Subcutaneous abdominal adipose tissue (tissue), 5 donors: ENCODE measurements at regions not wholly inside any gene's neighbourhood (a gene's known extent, or its start where the extent isn't known, plus 50 kb on each side); places are given as distances from the start of the nearest gene placed in this dataset.
"Not testable (repeated sequence)": the region's sequence is repeated elsewhere in the genome, so short reads cannot be mapped to it uniquely, and the experiment has no call there.

Experiments used
- H3K27ac ChIP-seq: one replicate; pipeline ENCODE4 v1.7.0; 2013; ENCODE audit warnings: low read depth, mild to moderate bottlenecking, inconsistent platforms, low read length, moderate library complexity
- H3K27me3 ChIP-seq, 5 donors: one replicate each; pipeline ENCODE4 v1.7.0; 2013; ENCODE audit warnings: low read length in 5 of 5, inconsistent platforms in 1 of 5; ENCODE audit not compliant: control insufficient read depth in 5 of 5, insufficient read depth in 4 of 5
- H3K36me3 ChIP-seq, 5 donors: one replicate each; pipeline ENCODE4 v1.7.0; 2013; ENCODE audit warnings: low read length in 5 of 5; ENCODE audit not compliant: control insufficient read depth in 5 of 5, insufficient read depth in 5 of 5
- H3K4me1 ChIP-seq, 5 donors: one replicate each; pipeline ENCODE4 v1.7.0; 2013; ENCODE audit warnings: low read length in 5 of 5, mild to moderate bottlenecking in 3 of 5, moderate library complexity in 1 of 5; ENCODE audit not compliant: control insufficient read depth in 5 of 5, insufficient read depth in 5 of 5
- H3K4me3 ChIP-seq, 5 donors: one replicate each; pipeline ENCODE4 v1.7.0; 2013; ENCODE audit warnings: low read length in 5 of 5, low read depth in 1 of 5
- H3K9ac ChIP-seq, 5 donors: one replicate each; pipeline ENCODE4 v1.7.0; 2013; ENCODE audit warnings: low read length in 5 of 5, mild to moderate bottlenecking in 4 of 5, moderate library complexity in 3 of 5
- H3K9me3 ChIP-seq, 5 donors: one replicate each; pipeline ENCODE4 v1.7.0; 2013; ENCODE audit warnings: low read length in 5 of 5; ENCODE audit not compliant: control insufficient read depth in 5 of 5
- donor health status: healthy.
- donor health status: healthy.
- donor health status: healthy.
- donor health status: healthy.
- donor health status: healthy.

DNA sequence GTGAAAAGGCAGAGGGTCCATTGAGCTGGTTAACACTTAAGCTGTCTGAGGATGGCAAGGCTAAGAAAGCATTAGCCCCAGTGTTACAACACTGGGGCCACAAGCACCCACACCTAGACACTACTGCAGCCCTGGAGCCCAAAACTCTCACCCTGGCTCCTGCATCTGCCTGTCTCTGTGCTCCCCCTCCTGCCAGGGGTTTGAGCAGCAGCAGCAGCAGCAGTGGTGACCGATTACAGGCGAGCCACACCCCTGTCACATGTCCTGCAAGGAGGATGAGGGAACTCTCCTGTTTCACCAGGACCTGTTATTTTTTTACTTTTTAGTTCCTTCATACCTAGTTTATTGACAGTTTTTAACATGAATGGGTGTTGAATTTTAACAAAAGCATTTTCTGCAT is 326.7 kb upstream of the MAP2 start:
- Histone ChIP-seq H3K27ac (no peak overlapping the region), H3K4me3 (no peak overlapping the region), H3K27me3 (no peaks in the 10 kb centered on the region), H3K36me3 (no peaks in the 10 kb centered on the region), H3K9me3 (peaks cover 0 to 2% (median 0%) of the 10 kb centered on the region in 5 donors), H3K9ac (no peak overlapping the region), H3K4me1 (no peaks in the 10 kb centered on the region)

DNA sequence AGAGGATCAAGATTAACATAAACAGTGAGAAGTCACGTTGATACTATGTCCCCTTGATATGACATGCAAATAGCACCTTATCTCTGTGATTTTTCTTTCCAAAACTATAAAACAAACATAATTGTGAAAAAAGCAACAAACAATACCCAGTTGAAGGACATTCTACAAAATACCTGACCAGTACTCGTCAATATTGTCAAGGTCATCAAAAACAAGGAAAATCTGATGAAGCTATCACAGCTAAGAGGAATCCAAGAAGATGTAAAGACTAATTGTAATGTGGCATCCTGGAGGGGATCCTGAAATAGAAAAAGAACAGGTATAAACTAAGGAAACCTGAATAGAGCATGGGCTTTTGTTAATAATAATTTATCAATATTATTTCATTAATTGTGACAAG is 321.5 kb upstream of the MAP2 start:
- Histone ChIP-seq H3K36me3 (no peaks in the 10 kb centered on the region), H3K27me3 (no peaks in the 10 kb centered on the region), H3K27ac (no peak overlapping the region), H3K9ac (no peak overlapping the region), H3K4me1 (no peaks in the 10 kb centered on the region), H3K9me3 (no peaks in the 10 kb centered on the region), H3K4me3 (no peak overlapping the region)

DNA sequence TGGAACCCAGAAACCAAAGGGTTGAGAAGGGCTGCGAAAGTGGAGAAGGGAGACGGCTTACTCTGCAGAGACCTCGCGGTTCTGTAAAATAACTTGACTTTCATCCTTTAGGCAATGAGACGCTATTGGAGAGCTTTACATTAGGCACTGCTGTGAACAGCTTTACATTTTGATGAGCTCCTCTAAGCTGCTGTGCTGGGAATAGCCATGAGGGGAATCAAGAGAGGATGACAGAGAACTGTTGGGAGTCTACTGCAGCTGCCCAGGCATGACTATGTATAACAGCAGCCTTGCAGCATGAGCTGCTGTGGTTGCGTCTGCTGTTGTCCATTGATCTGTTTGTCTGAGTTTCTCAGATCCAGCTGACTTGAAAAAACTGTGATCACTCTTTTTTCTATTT is 310.8 kb upstream of the MAP2 start:
- Histone ChIP-seq H3K36me3 (no peaks in the 10 kb centered on the region), H3K27ac (no peak overlapping the region), H3K4me1 (no peaks in the 10 kb centered on the region), H3K27me3 (no peaks in the 10 kb centered on the region), H3K9me3 (no peaks in the 10 kb centered on the region), H3K4me3 (no peak overlapping the region), H3K9ac (no peak overlapping the region)

DNA sequence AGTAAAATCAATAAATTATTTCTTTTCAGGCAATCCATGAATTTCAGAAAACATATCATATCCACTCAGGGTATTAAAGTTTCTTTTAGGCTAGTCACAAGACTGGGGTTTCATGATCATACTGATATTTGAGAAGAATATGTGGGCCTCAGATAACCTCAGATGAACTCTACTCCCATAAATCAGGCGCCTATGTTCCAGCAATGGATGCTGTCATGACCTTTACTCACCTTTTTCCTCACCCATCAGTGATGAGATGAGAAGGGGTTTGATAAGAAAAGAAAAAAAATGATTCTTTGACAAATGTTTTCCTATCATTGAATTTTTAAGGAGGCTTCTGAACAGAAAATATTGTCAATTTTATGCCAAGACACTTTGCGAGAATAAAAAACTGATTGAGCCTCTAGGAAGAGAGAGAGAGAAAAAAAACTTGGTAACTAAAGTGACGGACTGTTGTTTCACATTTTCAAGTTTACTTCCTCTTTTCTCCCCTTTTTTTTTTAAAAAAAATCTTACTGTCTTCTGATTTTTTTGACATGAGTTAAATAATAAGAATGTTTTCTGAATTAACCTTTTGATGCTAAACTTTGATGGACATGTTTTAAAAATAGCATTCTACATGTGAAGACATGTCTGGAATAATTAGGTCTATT is 309.1 kb upstream of the MAP2 start:
- Histone ChIP-seq H3K27me3 (no peaks in the 10 kb centered on the region), H3K4me1 (no peaks in the 10 kb centered on the region), H3K9ac (no peak overlapping the region), H3K36me3 (no peaks in the 10 kb centered on the region), H3K4me3 (no peak overlapping the region), H3K27ac (no peak overlapping the region), H3K9me3 (no peaks in the 10 kb centered on the region)

DNA sequence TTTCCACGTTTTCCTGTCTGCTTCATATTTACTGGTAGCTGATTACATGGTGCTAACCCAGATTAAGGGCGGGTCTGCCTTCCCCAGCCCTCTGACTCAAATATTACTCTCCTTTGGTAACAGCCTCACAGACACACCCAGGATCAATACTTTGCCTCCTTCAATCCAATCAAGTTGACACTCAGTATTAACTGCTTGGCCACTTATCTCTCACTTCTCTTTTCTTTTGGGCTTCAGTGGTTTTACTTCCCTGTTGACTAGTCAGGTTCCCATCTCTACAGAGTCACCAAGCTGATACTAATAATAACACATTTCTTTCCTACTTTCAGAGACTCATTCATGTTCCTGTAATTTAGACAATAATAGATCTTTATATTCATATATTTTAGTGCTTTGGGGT is 302.2 kb upstream of the MAP2 start:
- peaks cover 0 to 6% (median 0%) of the 10 kb centered on the region in 5 donors for H3K9me3 ChIP-seq
- no peaks in the 10 kb centered on the region for H3K27me3 ChIP-seq
- H3K36me3 ChIP-seq = no peaks in the 10 kb centered on the region
- no peak overlapping the region for H3K9ac ChIP-seq
- H3K27ac ChIP-seq = no peak overlapping the region
- no peak overlapping the region for H3K4me3 ChIP-seq
- H3K4me1 ChIP-seq = peaks cover 0 to 4% (median 0%) of the 10 kb centered on the region in 5 donors

DNA sequence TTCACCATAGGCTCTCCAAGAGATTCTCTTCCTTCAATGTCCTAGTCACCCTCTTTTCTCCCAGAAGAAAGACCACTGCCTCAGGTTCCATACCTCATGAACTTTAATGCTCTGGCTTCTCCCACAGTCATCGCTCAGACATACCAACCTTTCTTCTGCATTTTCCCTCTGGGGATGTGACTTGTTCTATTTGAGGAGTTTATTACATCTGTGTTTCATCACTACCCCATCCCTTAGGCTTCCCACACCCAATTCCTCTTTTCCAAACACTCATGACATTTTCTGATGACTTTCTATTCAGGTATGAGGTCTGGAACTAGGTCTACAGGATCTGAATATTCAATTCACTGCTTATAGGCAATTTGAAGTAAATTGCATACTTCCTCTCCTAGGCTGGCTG is 298.6 kb upstream of the MAP2 start:
- no peak overlapping the region for H3K9ac ChIP-seq
- peaks cover 0 to 5% (median 0%) of the 10 kb centered on the region in 5 donors for H3K9me3 ChIP-seq
- H3K4me3 ChIP-seq = no peak overlapping the region
- H3K36me3 ChIP-seq = no peaks in the 10 kb centered on the region
- no peaks in the 10 kb centered on the region for H3K27me3 ChIP-seq
- no peak overlapping the region for H3K27ac ChIP-seq
- H3K4me1 ChIP-seq = peaks cover 0 to 4% (median 0%) of the 10 kb centered on the region in 5 donors

- H3K36me3 ChIP-seq = no peaks in the 10 kb centered on the region
- H3K9me3 ChIP-seq = no peaks in the 10 kb centered on the region
- H3K27ac ChIP-seq = no peak overlapping the region
- H3K4me1 ChIP-seq = no peaks in the 10 kb centered on the region
- no peaks in the 10 kb centered on the region for H3K27me3 ChIP-seq
- H3K4me3 ChIP-seq = no peak overlapping the region
- H3K9ac ChIP-seq = no peak overlapping the region
These were observed 285.8 kb upstream of the MAP2 start for GRCh38 chr2:209138079-209138478.

- no peaks in the 10 kb centered on the region for H3K36me3 ChIP-seq
- no peaks in the 10 kb centered on the region for H3K27me3 ChIP-seq
- no peak overlapping the region for H3K27ac ChIP-seq
- H3K4me1 ChIP-seq = no peaks in the 10 kb centered on the region
- no peaks in the 10 kb centered on the region for H3K9me3 ChIP-seq
- no peak overlapping the region for H3K9ac ChIP-seq
- no peak overlapping the region for H3K4me3 ChIP-seq
These were observed 282.7 kb upstream of the MAP2 start for GRCh38 chr2:209141142-209141541.

DNA sequence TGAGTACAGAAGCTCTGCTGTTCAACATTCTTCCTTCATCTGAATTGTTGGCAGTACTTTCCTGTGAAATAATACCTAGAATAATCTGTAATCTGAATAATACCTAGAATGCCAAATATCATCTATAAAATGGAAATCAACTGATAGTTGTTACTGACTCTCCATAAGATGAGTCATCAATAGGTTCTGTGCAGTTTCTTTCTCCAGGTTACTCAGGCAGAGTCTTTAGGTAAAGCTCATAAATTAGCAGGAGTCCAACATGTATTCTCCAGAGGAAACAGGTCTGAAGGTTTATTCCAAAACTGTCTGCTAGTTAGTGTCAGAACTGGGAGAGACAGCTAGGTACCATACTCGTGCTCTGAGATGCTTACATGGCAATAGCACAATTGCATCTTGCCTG is 282.0 kb upstream of the MAP2 start:
- no peak overlapping the region for H3K9ac ChIP-seq
- no peaks in the 10 kb centered on the region for H3K4me1 ChIP-seq
- no peaks in the 10 kb centered on the region for H3K9me3 ChIP-seq

GRCh38 chr2:209145220-209145691 is 278.6 kb upstream of the MAP2 start:
- H3K27ac ChIP-seq, H3K4me1 ChIP-seq, H3K9ac ChIP-seq, H3K27me3 ChIP-seq, H3K9me3 ChIP-seq, H3K36me3 ChIP-seq, H3K4me3 ChIP-seq: not testable (repeated sequence)

More for the DNA sequence above, 282.0 kb upstream of the MAP2 start:
- no peak overlapping the region for H3K4me3 ChIP-seq
- no peaks in the 10 kb centered on the region for H3K36me3 ChIP-seq
- no peak overlapping the region for H3K27ac ChIP-seq
- H3K27me3 ChIP-seq = no peaks in the 10 kb centered on the region
